Epithelial cell of proximal tubule (primary cell): ENCODE measurements at regions not wholly inside any gene's neighbourhood (a gene's known extent, or its start where the extent isn't known, plus 50 kb on each side); places are given as distances from the start of the nearest gene placed in this dataset.

Source experiments
- DNase-seq: peaks from one replicate; pipeline ENCODE4 v3.0.0-alpha.2; 2011; ENCODE audit warnings: low read depth
- H3K4me3 ChIP-seq: 2 replicates; pipeline ENCODE4 v1.5.1; 2011; ENCODE audit warnings: low read depth, mild to moderate bottlenecking, low read length
- CTCF ChIP-seq: conservative IDR thresholded peaks from 2 replicates; pipeline ENCODE4 v1.5.1; 2012; ENCODE audit warnings: low read depth, mild to moderate bottlenecking, low read length

DNA sequence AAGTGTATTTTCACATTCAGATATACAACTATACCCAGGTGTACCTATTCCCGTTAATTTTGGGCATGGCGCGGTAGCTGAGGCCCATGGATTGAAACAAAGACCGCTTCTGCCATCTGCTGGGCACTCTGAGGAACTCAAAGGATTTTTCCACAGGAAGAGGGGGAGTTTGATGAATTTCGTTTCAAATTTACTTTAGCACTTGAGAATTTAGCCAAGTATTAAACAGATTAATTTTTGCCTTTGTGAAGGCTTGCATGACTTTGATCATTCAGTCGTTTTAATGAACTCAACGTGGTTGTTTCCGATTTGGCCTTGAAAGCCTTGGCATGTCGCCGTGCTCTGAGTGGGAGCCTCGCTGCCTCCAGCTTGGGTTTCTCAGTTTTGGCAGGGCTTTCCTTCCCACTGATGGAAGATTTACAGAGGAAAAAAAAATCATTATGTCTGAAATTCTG lies 153.2 kb upstream of the DDHD1 start:
- H3K4me3 ChIP-seq, result peak overlapping the region; percentile 60
- TF ChIP-seq CTCF, result peak; percentile 80
- peak; percentile 3 for DNase-seq

GRCh38 chr14:53304726-53305381 lies 151.7 kb upstream of the DDHD1 start:
- no peak overlapping the region for H3K4me3 ChIP-seq
- no peak for TF ChIP-seq CTCF
- DNase-seq, result no peak

GRCh38 chr14:53295985-53296582 lies 143.0 kb upstream of the DDHD1 start:
- TF ChIP-seq CTCF, result peak; percentile 61
- H3K4me3 ChIP-seq, result no peak overlapping the region
- DNase-seq, result no peak

- DNase-seq, result no peak
These were observed 142.2 kb upstream of the DDHD1 start for GRCh38 chr14:53295372-53295771.

GRCh38 chr14:53286301-53286700 lies 133.2 kb upstream of the DDHD1 start:
- no peak for DNase-seq
- no peak for TF ChIP-seq CTCF
- H3K4me3 ChIP-seq, result no peak overlapping the region

More at GRCh38 chr14:53295372-53295771, 142.2 kb upstream of the DDHD1 start:
- no peak for TF ChIP-seq CTCF
- H3K4me3 ChIP-seq, result no peak overlapping the region

- H3K4me3 ChIP-seq, result no peak overlapping the region
- no peak for DNase-seq
- TF ChIP-seq CTCF, result no peak
These were observed 132.7 kb upstream of the DDHD1 start for GRCh38 chr14:53285821-53286220.

DNA sequence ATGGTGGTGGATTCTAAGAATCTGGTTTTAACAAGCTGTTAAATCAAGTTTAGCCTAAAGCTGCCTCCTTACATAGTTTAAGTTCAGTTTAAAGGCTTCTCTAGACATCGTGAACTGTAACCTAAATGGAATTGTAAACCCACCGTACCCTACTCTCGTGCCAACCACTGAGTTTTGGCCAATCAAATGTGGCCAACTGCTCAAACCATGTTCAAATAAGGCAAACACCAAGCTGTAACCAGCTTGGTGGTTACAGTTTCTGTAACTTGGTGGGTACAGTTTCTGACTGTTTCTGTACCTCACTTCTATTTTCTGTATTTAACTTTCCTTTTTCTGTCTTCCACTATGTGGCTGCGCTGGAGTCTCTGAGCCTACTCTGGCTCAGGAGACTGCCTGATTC lies 131.9 kb upstream of the DDHD1 start:
- DNase-seq, result no peak
- no peak overlapping the region for H3K4me3 ChIP-seq
- no peak for TF ChIP-seq CTCF
